NCI-H526 (cell line): ENCODE measurements at regions not wholly inside any gene's neighbourhood (a gene's known extent, or its start where the extent isn't known, plus 50 kb on each side); places are given as distances from the start of the nearest gene placed in this dataset.

Source experiments
- DNase-seq, 2 experiments: peaks; one replicate each; lab custom pipeline; 2025; lab: John Stamatoyannopoulos, UW

GRCh38 chr1:199283794-199284193 is 645.0 kb downstream of the PTPRC start:
- no peak for DNase-seq

DNA sequence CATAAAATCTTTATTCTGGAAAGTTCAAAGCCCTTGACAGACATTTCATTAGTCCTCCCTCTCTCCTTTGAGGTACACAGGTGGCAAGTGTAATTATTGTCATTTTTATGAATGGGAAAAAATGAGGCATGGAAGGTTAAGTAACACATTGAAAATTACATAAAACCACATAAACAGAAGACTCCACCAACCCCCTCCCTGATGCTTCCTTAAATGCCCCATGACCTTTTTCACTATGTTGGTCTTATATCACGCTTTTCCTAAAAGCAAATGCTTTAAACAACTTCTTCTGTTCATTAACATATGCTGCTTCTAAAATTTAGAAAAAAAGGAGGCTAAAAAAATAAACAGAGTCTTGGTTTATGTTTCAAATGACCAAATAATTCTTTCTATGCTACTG is 648.4 kb downstream of the PTPRC start:
- DNase-seq, result no peak

DNA sequence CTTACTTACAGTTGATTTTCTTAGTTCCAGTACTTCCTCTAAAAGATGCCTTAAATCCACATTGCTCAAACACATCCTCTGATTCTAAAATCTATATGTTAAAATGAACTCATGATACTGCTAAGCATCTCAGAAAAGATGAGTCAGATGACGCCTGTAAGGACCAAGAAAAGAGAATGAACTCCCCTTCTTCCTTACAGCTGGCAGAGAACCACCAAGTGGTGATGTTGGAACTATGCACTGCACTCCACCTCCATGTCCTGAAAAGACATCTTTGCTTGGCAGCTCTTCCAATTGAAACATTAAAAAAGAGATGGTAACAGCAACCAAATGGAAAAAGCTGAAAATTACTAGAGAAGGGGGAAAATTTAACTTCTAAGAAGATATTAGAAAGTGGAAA is 648.8 kb downstream of the PTPRC start:
- no peak for DNase-seq

DNA sequence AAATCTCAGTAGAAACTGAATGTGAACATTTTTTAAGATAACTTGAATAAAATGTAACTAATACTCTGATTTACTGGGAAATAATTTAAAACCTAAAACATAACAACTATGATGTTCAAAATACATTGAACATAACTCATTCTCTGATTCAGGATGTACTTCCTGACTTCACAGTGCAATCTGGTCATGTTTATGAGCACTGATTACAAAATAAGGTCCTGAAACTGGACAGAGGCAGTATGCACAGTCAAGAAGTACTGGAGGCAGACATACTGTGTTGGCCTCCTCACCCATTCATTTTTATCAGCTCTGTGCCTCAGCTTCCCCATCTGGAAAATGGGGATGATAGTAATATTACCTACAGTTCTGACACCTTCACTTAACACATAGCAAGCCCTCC is 651.3 kb downstream of the PTPRC start:
- DNase-seq, result no peak

DNA sequence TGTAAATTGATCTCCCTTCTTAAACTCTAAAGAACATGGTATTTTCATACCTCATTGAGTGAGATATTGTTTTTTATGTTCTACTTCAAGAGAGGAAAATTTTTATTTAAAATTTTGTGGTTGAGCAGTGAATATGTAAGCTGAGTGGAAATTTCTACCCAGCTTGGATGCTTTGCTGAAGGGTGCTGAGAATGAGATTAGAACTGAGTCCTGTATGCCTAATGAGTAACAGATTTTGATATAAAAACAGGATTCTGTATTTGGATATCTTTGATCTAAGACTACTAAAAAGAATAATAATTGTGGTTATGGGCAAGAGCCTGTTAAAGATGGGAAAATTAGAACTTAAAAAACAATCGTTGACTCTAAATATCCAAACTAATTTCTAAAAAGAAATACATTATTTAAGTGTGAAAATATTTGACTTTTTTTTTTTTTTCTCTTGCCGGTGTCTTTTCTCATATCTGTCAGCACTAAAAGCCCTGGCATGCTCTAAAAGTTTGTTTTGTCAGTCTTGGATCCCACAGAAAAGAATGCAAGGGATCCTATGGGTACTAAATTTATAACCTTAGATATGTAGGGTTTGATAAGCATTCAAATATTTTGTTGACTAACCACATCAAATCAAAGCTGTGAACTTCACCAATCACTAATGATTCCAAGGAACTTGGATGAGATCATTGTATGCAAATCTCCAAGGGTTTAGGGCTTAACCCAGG is 652.3 kb downstream of the PTPRC start:
- no peak for DNase-seq

DNA sequence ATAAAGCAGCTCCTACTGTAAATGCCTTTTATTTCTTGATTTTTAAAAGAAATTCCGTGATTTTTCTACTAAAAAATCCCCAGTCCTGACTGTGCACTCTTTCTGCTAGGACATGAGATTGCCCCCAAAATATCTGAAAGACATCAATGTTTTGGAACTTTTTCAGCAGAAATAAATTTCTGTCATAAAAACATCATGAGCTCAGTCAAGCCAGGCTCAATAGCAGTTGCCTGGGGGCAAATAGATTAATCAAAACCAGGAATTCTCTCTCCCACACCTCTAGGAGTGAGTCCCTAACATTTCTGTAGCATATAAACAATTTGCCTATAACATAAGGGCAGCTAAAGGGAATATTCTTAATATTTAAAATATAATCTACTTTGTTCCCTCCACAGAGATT is 654.1 kb downstream of the PTPRC start:
- DNase-seq, result no peak

DNA sequence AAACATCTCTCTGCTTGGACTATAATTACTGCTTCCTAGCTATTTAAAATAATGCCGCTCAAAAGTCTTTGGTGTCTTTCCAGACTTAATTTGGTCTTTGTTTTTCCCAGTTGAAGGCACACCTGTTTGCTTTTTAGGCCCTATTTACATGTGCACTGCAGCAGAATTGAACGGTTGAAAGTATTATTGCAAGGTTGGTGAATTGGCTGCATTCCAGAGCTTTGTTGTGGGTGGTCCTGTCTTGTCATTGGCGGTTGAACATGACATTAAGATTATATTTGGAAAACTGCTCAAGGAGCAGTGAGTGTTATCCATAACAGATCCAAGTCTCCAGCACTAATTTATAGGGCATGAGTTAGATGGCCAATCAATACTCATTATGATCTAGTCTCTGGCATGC is 656.3 kb downstream of the PTPRC start:
- no peak for DNase-seq

GRCh38 chr1:199297174-199297573 is 658.3 kb downstream of the PTPRC start:
- no peak for DNase-seq

- no peak for DNase-seq
These were observed 659.0 kb downstream of the PTPRC start for GRCh38 chr1:199297887-199298286.

DNA sequence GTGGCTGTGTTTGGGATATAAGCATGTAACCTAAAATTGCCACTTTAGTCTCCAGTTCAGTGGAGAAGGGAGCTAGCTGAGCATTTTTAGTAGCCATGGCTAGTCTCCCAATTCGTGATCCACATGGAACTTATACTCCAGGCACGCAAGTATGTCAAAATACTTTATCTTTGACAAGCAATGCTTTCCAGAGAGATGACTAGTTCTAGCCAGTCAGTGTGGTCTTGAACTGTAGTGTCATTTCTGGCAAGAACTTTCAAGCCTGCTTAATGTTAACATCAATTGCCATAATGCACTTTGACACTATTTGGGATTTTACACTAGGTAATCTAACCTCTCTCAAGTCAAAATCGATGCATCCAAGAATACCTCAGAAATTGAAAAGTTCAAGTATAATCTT is 660.0 kb downstream of the PTPRC start:
- no peak for DNase-seq

DNA sequence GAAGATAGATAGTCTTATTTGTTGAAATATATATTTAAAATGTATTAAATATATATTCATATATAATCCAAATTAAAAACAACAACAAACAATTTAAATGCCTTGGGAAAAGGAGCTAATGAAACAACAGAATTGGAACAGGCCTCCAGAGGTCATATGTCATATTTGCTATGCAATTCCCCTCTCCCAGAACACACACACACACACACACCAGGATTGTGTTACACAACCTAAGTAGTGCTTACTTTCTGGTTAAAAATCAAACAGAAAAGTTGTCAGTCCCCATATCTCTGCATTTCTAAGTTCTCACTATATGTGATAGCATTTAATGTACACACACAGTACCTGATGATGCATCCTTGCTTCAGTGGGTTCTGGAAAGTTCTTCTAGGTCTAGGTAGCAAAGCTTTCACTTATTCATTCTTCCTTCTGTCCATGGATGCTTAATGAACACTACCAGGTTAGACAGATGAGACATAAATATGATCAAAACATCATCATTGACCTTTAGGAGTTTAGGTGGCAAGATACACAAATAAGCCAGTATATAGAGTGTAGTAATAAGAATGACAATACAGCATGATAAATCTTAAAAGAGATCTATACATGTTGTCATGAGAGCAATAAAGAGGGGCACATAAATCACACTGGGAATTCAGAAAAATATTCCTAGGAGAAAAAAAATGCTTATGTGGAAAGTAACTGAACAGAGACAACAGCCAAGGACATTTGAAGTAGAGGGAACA is 662.8 kb downstream of the PTPRC start:
- no peak for DNase-seq

DNA sequence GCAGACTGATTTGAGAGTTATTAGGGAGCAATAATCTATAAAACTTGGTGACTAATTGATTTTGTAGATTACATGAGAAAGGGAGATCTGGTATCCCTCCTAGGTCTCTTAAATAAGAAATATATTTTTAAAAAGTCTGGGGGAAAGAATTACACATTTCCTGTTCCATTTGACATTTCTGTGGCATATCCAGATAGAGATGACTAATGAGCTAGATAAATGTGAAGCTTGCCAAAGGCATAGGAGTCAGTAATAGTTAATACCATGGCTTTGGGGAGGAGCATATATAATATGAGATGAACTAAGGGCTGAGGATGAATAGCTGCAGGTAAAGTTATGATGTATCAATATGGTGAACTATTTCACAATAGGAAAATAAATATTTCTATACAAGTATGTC is 663.7 kb downstream of the PTPRC start:
- no peak for DNase-seq

GRCh38 chr1:199303035-199303434 is 664.2 kb downstream of the PTPRC start:
- DNase-seq, result no peak

GRCh38 chr1:199305053-199305452 is 666.2 kb downstream of the PTPRC start:
- no peak for DNase-seq

DNA sequence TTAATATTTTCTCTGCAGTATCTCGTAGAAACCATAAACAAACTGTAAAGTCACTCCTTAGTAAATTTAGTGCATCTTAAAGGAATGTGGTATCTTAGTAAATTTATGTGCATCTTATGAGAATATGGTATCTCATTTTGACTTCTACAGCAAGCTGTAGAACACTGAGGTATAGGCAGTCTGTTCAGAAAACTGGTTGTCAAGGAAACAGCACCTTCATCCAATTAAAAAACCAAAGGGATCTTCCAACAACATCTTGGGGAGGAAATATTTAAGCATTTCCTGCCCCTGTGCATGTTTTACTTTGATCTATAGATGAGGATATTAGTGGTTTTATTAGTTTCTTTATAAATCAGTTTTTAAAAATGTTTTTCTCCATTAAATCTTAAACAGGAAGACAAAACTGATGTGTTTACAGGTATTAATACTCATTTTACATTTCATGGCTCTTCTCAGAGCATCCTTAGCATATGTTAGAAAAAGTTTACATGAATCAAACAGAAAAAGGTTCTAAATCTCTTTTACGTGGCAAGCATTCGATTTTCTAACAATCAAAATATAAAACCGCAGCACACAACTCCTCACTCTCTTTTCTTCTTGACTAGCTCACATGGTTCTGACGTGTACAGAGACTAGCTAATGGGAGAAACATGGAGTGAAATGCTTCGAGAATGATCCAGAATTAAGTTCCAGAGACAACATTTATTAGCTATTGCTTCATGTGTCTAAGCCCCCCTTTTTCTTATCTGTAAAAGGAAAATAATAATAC is 668.8 kb downstream of the PTPRC start:
- DNase-seq, result no peak

DNA sequence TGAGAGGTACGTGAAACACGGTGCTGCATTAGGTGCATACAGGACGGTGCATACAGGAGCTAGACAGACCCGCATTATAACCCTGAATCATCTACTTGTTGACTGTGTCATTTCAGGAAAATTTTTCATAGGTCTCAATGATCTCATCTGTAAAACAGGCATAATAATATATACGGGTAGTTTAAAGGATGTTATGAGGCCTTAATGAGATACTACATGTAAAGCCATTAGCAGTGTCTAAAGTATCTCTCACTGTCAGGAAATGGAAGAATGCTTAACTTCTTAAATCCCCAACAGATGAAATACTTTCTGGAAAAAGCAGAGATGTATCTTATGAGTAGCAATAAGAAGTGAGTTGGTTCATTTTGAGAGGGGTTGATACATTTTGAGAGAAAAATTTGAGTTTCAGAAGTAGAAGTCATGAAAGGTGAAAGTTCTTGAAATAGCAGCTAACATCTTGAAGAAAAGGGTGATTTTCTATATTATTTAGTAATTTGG is 669.6 kb downstream of the PTPRC start:
- DNase-seq, result no peak

- no peak for DNase-seq
These were observed 671.9 kb downstream of the PTPRC start for GRCh38 chr1:199310708-199311107.

DNA sequence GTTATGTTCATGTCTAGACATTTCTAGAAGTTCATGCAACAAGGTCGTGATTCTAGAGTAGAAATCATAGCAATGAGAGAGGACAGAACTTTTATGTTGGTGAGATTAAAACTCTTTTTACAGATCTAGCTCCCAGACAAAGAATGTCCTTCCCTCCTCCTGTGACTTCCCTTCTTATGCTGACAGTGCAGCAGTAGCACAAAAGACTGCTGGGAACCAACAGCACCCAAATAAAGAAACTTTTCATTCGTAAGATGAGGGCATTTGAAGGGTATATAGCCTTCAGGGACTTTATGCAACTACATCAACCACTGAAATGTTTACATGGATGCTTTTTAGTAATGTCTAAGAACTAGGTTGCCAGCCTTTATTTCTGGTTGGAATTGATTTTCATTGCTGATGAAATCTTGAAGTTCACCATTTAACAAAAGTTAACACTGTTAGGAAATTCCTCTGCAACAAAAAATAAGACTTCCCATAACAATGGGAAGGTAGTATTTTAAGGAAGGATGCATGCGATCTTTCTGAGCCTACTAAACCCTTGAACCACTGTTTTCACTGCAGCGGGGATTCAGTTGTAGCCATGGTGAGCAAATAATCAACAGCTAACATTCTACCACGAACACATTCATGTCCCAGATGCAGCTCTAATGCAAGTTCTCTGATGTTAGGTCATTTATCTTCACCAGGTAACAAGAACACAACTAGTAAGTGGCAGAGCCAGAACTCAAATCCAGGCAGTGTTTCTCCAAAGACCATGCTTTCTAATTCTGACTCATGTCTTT is 672.8 kb downstream of the PTPRC start:
- no peak for DNase-seq

DNA sequence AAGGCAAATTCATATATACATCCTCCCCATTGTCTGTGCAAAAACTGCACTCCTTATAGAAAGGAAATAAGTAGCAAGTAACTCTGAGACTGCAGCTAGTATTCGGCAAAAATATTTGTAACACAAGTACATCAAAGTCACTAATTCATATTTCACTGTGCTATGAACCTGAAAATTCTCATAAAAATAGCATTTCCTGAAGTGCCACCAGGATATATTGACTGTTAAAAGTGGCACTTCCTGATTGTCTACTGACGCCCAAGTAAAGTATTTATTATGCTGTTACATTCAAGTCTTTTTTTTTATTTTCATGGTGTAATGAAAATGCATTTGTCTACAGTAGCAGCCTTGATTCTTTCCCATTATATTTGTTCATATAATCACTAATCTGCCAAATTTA is 673.8 kb downstream of the PTPRC start:
- DNase-seq, result no peak

GRCh38 chr1:199313444-199313843 is 674.6 kb downstream of the PTPRC start:
- DNase-seq, result no peak

DNA sequence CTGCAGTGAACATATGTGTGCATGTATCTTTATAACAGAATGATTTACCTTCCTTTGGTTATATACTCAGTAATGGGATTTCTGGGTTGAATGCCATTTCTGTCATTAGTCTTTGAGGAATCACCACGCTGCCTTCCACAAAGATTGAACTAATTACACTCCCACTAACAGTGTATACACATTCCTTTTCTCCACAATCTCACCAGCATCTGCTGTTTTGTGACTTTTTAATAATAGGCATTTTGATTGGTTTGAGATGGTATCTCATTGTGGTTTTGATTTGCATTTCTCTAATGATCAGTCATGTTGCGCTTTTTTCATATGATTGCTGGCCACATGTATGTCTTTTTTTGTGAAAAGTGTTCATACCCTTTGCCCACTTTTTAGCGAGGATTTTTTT is 680.5 kb downstream of the PTPRC start:
- no peak for DNase-seq

- no peak for DNase-seq
These were observed 683.4 kb downstream of the PTPRC start for GRCh38 chr1:199322278-199322677.
